HG03575 (cell line): ENCODE measurements at regions not wholly inside any gene's neighbourhood (a gene's known extent, or its start where the extent isn't known, plus 50 kb on each side); places are given as distances from the start of the nearest gene placed in this dataset.

ENCODE experiments used
- ATAC-seq: cut with Tn5 transposase; IDR thresholded peaks from one replicate; pipeline ENCODE4 v1.9.1; 2021; ENCODE audit not compliant: unreplicated experiment, insufficient number of reproducible peaks, low FRiP score; ENCODE audit errors: extremely low read depth

DNA sequence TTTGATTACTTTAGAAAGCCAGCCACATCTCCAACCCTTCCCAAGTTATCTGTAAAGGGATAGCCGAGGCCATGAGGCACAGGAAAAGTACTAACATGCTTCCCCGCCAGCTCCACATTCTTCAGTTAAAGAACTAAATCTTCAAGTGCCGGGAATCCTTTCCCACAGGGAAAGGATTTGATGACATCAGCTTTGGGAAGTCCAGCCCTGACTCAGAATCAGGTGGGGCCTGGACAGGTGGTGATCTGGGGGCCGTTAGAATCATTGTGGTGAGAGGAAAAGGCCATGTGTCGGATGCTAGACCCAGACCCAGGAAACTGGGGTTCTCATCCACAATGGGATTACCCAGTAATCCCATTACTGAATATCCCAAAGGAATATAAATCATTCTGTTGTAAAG, 580.0 kb downstream of the QKI start:
- no peak for ATAC-seq

DNA sequence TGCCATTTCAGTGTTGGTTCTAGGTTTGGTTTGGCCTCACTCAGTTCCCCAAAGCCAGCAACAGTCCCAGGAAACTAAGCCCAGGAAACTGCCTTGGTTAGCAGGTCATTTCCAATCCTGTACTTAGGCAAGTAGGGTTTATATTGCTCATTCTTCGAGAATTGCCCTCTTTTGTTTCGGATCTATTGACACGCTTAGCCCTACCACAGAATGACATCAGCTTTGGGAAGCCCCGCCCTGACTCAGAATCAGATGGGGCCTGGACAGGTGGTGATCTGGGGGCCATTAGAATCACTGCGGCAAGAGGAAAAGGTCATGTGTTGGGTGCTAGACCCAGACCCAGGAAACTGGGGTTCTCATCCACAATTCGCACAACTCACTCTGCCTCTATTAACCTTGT, 578.2 kb downstream of the QKI start:
- no peak for ATAC-seq

DNA sequence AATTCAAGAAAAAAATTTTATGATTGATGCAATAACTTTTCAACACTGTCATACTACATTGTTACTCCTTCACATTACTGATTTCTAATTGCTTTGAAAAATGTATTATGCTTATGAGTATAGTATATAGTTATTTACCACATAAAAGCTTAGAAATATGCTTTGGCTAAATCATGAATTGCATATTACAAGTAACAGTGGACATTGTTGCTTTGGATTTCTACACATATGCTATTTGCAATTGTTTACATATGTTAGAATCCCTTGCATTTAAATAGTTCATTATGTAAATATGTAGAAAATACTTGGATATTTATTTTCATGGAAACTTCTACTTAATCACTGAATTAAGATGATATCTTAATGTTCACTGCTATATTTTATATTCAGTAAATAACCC, 577.5 kb downstream of the QKI start:
- no peak for ATAC-seq

DNA sequence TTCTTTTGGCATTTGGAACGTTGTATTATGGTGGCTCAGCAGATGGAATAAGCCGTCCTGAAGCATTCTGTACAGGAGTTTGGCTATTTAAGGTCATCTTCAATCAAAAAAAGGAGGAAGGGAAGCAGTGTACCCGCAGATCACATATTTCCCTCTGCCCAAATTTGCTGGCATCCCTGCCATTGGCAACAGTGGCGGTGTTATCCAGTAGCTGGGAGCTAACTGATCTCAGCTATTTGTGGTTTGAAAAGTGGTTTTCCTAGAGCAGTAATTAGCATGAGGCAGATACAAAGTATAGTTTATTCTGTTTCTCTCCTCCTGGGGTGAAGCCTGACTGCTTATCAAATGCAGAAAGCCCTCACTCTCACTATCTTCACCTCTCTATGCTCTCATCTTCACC, 576.8 kb downstream of the QKI start:
- ATAC-seq = no peak

DNA sequence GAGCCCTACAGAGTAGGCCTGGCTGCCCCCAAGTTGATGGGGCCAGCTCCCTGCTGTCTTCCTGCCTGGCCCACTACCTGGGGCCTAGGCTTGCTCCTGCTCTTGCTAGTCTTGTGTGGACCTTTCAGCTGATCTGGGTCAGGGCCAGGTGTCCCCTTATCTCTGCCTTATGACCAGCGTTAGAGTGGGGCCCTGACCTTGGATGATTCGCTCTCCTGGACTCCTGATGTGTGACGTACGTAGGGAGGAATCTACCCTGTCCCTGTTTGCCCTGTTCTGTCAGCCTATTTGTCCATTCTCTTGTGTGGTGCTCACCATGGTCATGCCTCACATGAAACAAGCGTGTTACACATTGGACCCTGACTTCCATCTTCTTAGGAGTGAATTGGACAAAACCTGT, 571.8 kb downstream of the QKI start:
- no peak for ATAC-seq

DNA sequence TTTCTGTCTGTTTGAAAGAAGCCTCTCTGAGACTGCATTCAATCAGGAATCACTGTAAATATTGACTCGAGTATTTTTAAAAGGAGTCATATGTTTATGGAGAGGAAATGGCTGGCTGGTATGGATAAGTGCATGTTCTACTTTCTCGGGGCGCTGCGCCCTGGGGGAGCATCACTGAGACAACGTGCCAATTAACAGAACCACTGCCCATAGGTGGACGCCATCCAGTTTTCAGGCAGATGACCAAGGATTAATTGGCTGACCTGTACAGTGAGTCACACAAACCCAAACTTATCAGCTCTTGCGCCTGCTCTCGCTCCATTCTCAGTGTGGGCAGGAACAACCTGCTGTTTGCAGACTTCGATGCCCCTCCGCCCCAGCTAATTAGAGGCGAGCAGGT, 571.2 kb downstream of the QKI start:
- ATAC-seq = no peak

DNA sequence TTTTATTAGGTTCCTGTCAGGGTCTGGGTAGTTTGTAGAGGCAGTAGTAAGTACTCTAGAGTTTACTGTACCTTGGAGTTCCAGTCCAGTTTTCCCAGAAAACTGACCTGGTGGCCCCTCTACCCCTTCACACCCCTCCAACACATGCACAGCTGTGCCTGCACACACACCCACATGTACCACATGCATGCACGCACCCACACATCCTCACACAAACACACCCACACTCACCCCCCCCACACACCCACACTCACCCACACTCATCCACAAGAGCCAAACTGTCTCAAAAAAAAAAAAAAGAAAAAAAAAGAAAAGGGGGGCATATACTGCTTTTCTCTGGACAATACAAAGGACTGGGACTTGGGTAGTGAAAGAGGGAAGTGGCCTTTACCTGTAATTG, 570.5 kb downstream of the QKI start:
- ATAC-seq = no peak

DNA sequence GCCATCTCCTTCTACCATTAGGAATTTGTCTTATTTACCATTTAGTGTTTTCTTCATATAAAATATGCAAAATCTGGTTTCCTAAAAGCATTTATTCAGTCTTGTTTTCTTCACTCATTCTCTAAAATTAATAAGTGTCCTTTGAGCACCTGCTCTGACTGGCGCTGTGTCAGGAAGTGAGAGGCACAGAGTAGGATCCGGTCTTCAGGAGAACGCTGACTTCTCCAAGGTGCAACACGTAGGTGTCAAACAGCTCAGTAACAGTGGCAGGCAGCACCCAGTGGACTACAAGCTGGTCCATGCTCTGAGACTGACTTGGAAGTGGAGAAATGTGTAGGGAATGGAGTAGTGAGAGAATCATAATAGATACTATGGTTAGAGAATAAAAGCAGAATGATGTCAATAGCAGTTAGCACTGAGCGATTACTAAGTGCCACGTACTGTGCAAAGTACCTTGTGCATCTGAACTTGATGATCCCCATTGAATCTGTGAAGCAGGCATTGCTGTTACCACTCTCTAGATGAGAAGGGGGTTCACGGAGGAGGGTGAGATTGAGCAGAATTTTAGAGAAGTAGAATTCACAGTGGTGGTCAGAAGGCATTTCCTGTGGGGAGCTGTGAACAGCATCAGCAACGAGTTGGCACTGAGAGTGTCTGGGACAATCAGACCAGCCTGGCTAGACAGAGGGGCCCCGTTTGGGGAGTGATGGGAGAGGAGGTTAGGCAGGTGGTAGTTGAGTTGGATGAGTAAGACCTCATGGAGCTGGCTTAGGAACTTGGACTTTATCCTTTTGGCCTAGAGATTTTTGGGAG, 569.8 kb downstream of the QKI start:
- ATAC-seq = no peak

DNA sequence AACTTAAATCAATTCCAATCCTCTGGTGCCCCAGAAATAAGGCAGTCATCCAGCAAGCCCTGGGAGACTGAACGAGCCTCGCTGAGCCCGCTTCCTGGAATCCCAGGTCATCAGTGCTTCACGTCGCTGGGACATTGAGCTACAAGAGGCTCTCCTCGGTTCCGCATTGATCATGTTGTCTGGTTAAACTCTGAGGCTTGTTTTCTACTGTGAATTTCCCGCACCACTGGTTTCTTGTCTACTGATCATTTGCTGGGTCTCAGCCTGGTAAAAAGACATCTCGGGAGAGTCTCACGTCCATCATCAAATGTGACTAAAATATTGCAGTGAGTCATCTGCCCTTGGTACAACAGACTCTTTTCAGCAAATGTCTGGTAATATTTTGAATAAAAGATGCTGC, 569.2 kb downstream of the QKI start:
- ATAC-seq = no peak

DNA sequence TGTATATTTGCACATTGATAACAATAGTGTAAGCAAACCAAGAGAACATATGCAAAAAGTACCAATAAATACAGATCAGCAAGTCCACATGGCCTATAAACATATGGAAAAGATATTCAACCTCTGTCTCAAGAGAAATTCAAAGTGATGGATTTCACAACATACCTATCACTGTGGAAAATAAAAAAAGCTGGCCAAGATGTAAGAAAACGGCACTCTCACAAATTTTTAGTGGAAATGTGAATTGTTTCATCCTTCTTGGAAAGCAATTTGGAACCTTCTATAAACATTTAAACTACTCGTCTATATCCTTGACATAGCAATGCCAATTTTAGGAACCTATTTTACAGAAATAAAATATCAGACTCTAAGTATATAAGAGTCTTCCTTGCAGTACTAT, 559.8 kb downstream of the QKI start:
- ATAC-seq = no peak

- ATAC-seq = no peak
Measured at GRCh38 chr6:163971841-163972838, 557.6 kb downstream of the QKI start.

GRCh38 chr6:163970846-163971564, 556.5 kb downstream of the QKI start:
- ATAC-seq = no peak

- no peak for ATAC-seq
Measured at GRCh38 chr6:163965426-163966348, 551.2 kb downstream of the QKI start.

DNA sequence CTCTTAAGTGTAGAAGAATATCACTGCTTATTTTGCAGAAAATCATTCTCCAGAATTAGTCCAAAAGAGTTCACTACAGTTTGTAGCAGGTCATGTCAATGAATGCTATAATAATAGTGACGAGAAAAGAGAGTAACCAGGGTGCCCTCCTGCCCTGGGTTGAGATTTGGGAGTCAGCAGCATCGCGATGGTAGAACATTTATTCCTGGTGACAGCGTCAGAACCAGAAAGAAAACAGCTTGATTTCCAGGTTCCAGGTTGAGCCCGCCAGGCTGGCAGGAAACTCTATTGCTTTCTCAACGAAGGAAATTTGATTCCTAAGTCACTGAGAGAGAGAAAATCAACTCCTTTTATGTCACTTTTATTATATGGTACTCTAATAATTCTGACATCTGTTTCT, 550.3 kb downstream of the QKI start:
- no peak for ATAC-seq

DNA sequence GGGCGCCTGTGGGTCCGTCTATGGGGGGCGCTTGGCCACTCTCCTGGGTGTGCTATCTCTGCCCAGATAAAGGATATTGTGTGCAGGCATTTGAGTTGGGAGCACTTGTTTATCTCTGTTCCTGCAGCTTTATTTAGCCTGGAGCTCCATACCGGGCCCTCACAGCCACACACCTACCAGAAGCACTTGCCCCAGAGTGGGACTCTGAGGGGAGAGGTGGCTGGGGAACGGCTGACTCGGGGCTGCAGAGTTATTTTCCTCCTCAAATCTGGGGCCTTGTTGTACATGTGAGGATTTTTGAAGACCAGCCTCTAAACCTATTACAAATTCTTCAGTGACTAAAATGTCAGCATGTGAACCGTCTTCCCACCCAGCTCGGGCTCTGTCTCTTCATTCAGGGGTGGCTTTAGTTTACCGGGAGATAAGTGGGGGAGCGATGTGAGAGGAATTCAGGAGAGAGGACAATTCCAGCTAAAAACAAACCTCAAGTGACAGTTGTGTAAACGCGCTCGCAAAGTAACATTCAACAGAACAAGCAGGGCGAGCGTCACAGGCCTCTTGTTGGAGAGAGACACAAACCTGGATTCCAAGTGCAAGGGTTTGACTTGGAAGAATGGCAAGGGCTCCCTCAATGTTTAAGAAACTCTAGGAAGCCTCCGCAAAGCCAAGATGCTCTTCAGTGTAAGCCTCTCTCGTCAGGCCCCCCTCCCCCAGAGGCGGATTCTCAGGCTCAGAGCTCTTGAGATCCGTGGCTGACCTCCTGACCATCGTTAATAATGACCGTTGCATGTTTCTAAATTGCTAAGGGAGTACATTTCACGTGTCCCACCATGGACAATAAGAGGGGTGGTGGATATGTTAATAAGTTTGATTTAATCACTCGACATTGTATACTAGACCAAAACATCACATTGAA, 548.9 kb downstream of the QKI start:
- ATAC-seq = no peak

GRCh38 chr6:163962627-163963117, 548.2 kb downstream of the QKI start:
- no peak for ATAC-seq

DNA sequence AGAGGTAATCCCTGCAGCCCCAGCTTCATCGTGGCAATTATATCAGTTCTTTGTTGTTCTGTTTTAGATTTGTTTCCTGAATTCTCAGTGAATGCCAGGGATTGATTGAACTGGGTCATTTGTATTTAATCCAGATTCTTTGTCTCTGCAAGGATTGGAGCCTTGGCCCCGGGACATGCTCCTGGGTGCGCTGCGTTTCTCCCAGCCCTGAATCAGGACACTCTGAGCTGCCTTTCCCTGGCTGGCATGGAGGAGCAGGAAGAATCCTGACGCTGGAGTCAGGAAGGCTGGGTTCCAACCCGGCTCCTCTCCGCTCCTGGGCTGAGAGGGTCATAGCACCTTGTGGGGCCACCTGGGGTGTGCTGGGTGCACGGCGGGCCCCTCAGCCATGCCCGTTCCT, 545.6 kb downstream of the QKI start:
- ATAC-seq = no peak
